GM12878 (cell line): ENCODE measurements at regions not wholly inside any gene's neighbourhood (a gene's known extent, or its start where the extent isn't known, plus 50 kb on each side); places are given as distances from the start of the nearest gene placed in this dataset.

ENCODE experiments used
- ATAC-seq: fragments of 200-7000 bp; cut with Tn5 transposase; 3 replicates; pipeline ENCODE4 v1.9.1; 2020; ENCODE audit warnings: mild to moderate bottlenecking, moderate library complexity
- BruUV-seq: library from RNA; stranded (reverse); fragments of 400-500 nt; replicated peaks from 2 replicates; lab custom pipeline; 2021; lab: Mats Ljungman, UMichigan
- CTCF ChIA-PET: fragments of 300-600 bp; sonication (Branson Sonifier 250); formaldehyde crosslinking; extraction: SDS; loops from one replicate; lab custom pipeline; 2021; ENCODE audit warnings: inconsistent platforms; lab: Yijun Ruan, JAX
- POLR2A ChIA-PET: fragments of 350-600 bp; formaldehyde crosslinking; extraction: SDS; loops from one replicate; lab custom pipeline; 2021; ENCODE audit warnings: inconsistent platforms; lab: Charles Lee
- RAD21 ChIA-PET: fragments of 300-600 bp; sonication (Branson Sonifier 250); formaldehyde crosslinking; loops from one replicate; lab custom pipeline; 2023; ENCODE audit warnings: antibody characterized with exemption; ENCODE audit not compliant: unreplicated experiment; lab: Charles Lee
- SMC1A ChIA-PET: fragments of 300-600 bp; sonication (Branson Sonifier 250); formaldehyde crosslinking; loops from one replicate; lab custom pipeline; 2023; ENCODE audit not compliant: unreplicated experiment, uncharacterized antibody; lab: Charles Lee
- DNase-seq: peaks from one replicate; pipeline ENCODE4 v3.0.0-alpha.2; 2011; ENCODE audit warnings: low read depth, low spot score
- FAIRE-seq: peaks from 3 replicates; lab custom pipeline; 2011; peaks lifted over from hg19 to GRCh38; lab: Jason Lieb, UNC
- H2AFZ ChIP-seq: 2 replicates; pipeline ENCODE4 v1.6.0; 2011; ENCODE audit warnings: low read depth, low read length, control low read depth; ENCODE audit not compliant: control insufficient read depth
- H3K27ac ChIP-seq: 2 replicates; pipeline ENCODE4 v1.5.1; 2011; ENCODE audit warnings: control low read depth; ENCODE audit not compliant: control insufficient read depth, insufficient read depth
- H3K27me3 ChIP-seq, 2 experiments: replicated peaks in 1 of 2; 2 replicates each; pipeline versions ENCODE4 v1.6.0 to v1.6.1; 2011; ENCODE audit warnings: low read length in 1 of 2; ENCODE audit not compliant: control insufficient read depth in 2 of 2, insufficient read depth in 2 of 2
- H3K36me3 ChIP-seq, 2 experiments: 2 replicates each; pipeline ENCODE4 v1.5.1; 2011; ENCODE audit warnings: low read length in 1 of 2; ENCODE audit not compliant: control insufficient read depth in 2 of 2, insufficient read depth in 2 of 2
- H3K4me1 ChIP-seq: 2 replicates; pipeline ENCODE4 v1.6.1; 2011; ENCODE audit warnings: mild to moderate bottlenecking, low read length, moderate library complexity, mixed read lengths; ENCODE audit not compliant: control insufficient read depth, insufficient read depth
- H3K4me2 ChIP-seq: 2 replicates; pipeline ENCODE4 v1.6.0; 2011; ENCODE audit warnings: control low read depth; ENCODE audit not compliant: control insufficient read depth, insufficient read depth
- H3K4me3 ChIP-seq: fragments of 200-600 bp; sonication (generic); 2 replicates; pipeline ENCODE4 v1.5.1; 2016
- H3K79me2 ChIP-seq: 2 replicates; pipeline ENCODE4 v1.6.0; 2011; ENCODE audit warnings: low read length; ENCODE audit not compliant: control insufficient read depth, insufficient read depth
- H3K9ac ChIP-seq: 2 replicates; pipeline ENCODE4 v1.8.0; 2011; ENCODE audit warnings: low read length, control low read depth, mixed read lengths; ENCODE audit not compliant: control insufficient read depth, insufficient read depth
- H3K9me3 ChIP-seq: replicated peaks from 3 replicates; pipeline ENCODE4 v1.5.1; 2011; ENCODE audit warnings: mild to moderate bottlenecking, low read length; ENCODE audit not compliant: control insufficient read depth, insufficient read depth
- H4K20me1 ChIP-seq: 2 replicates; pipeline ENCODE4 v1.6.0; 2011; ENCODE audit not compliant: control insufficient read depth, insufficient read depth
- BCLAF1 ChIP-seq: fragments of 450-650 bp; IDR thresholded peaks from 2 replicates; pipeline ENCODE4 v1.6.1; 2017; ENCODE audit warnings: antibody characterized with exemption, mild to moderate bottlenecking, moderate library complexity
- CHD1 ChIP-seq: IDR thresholded peaks from 2 replicates; pipeline ENCODE4 v1.6.1; 2012; ENCODE audit warnings: low read depth, low read length, improper control_type of control experiment
- CREB1 ChIP-seq: IDR thresholded peaks from 2 replicates; pipeline ENCODE4 v1.6.1; 2012; ENCODE audit warnings: low read depth, mild to moderate bottlenecking, inconsistent platforms
- EZH2 ChIP-seq: IDR thresholded peaks from 2 replicates; pipeline ENCODE4 v1.6.1; 2012; ENCODE audit warnings: low read depth, mild to moderate bottlenecking, control low read depth, inconsistent platforms, low read length, borderline replicate concordance; ENCODE audit not compliant: control insufficient read depth
- GABPA ChIP-seq: IDR thresholded peaks from 2 replicates; pipeline ENCODE4 v1.6.1; 2014; ENCODE audit warnings: antibody characterized with exemption, low read depth, mild to moderate bottlenecking, inconsistent platforms
- IRF5 ChIP-seq: fragments of 450-650 bp; IDR thresholded peaks from 2 replicates; pipeline ENCODE4 v1.6.1; 2017; ENCODE audit warnings: borderline replicate concordance
- MYB ChIP-seq: fragments of 150-350 bp; IDR thresholded peaks from 2 replicates; pipeline ENCODE4 v1.6.1; 2014; ENCODE audit warnings: mild to moderate bottlenecking, low read depth, low read length, borderline replicate concordance
- NFYA ChIP-seq: IDR thresholded peaks from 2 replicates; pipeline ENCODE4 v1.6.1; 2011; ENCODE audit warnings: low read depth, mild to moderate bottlenecking, low read length, improper control_type of control experiment, borderline replicate concordance
- NRF1 ChIP-seq: conservative IDR thresholded peaks from 2 replicates; pipeline ENCODE4 v1.6.1; 2011; ENCODE audit warnings: mild to moderate bottlenecking, low read depth, low read length, improper control_type of control experiment
- POLR2A ChIP-seq: IDR thresholded peaks from 2 replicates; pipeline ENCODE4 v1.6.1; 2011; ENCODE audit warnings: low read depth, mild to moderate bottlenecking, low read length
- POLR2AphosphoS5 ChIP-seq: IDR thresholded peaks from 2 replicates; pipeline ENCODE4 v1.6.1; 2011; ENCODE audit warnings: mild to moderate bottlenecking, low read length, inconsistent platforms
- SIN3A ChIP-seq: IDR thresholded peaks from 2 replicates; pipeline ENCODE4 v1.6.1; 2012; ENCODE audit warnings: low read depth, low read length, improper control_type of control experiment
- SMARCA5 ChIP-seq: fragments of 450-650 bp; IDR thresholded peaks from 2 replicates; pipeline ENCODE4 v1.6.1; 2017; ENCODE audit warnings: mild to moderate bottlenecking
- SPI1 ChIP-seq: IDR thresholded peaks from 2 replicates; pipeline ENCODE4 v1.6.1; 2011; ENCODE audit warnings: low read depth, mild to moderate bottlenecking, low read length, moderate library complexity, borderline replicate concordance; ENCODE audit not compliant: insufficient read depth
- TAF1 ChIP-seq: IDR thresholded peaks from 2 replicates; pipeline ENCODE4 v1.6.1; 2011; ENCODE audit warnings: mild to moderate bottlenecking, low read depth, low read length, borderline replicate concordance
- ZNF24 ChIP-seq: fragments of 450-650 bp; IDR thresholded peaks from 2 replicates; pipeline ENCODE4 v1.6.1; 2017; ENCODE audit warnings: antibody characterized with exemption, mild to moderate bottlenecking
- ZNF592 ChIP-seq: fragments of 450-650 bp; IDR thresholded peaks from 2 replicates; pipeline ENCODE4 v1.6.1; 2017; ENCODE audit warnings: mild to moderate bottlenecking, moderate library complexity
- WGBS: methylation state at CpG from one replicate; pipeline ENCODE4 v1.1.6; 2016; ENCODE audit warnings: low lambda C conversion rate; ENCODE audit not compliant: insufficient replicate concordance, insufficient coverage; ENCODE audit errors: missing lambda C conversion rate; 5-methylcytosine and 5-hydroxymethylcytosine counted together
- in situ Hi-C: fragments of 300-500 bp; cut with MboI; formaldehyde crosslinking; loops from 9 replicates; pipeline ENCODE4 v1.14.3; 2018; ENCODE audit warnings: mixed read lengths
- intact Hi-C: fragments of 100-400 bp; cut with micrococcal nuclease; formaldehyde crosslinking; loops from one replicate; pipeline ENCODE4 v1.14.2; 2022; ENCODE audit not compliant: unreplicated experiment

GRCh38 chr10:43852149-43852548 is 203.5 kb upstream of the ZNF32 start:
- H3K9me3 ChIP-seq = no peaks in the 10 kb centered on the region
- CTCF ChIA-PET = no interaction called here
- no peaks in the 10 kb centered on the region for H3K4me1 ChIP-seq
- in situ Hi-C loops (loop anchor here (25.0 kb wide), 2 partner anchors 90 to 365 kb away; no protein-coding TSS in a partner anchor), intact Hi-C loops (no loop called here)
- no peak overlapping the region for H3K4me3 ChIP-seq
- WGBS = 41% methylated on average over 9 of the region's 9 CpGs
- SMC1A ChIA-PET = no interaction called here
- H3K79me2 ChIP-seq = no peaks in the 10 kb centered on the region
- H3K27ac ChIP-seq = no peak overlapping the region
- RAD21 ChIA-PET = no interaction called here
- FAIRE-seq (no peak), DNase-seq (no peak), ATAC-seq (no peak)
- H4K20me1 ChIP-seq = no peaks in the 10 kb centered on the region
- no peaks in the 10 kb centered on the region for H3K27me3 ChIP-seq
- H3K36me3 ChIP-seq = no peaks in the 10 kb centered on the region
- no peak overlapping the region for H3K9ac ChIP-seq
- POLR2A ChIA-PET = no interaction called here
- no peak overlapping the region for H3K4me2 ChIP-seq
- BruUV-seq = no TSS peak
- H2AFZ ChIP-seq = no peak overlapping the region
- TF ChIP-seq ZNF592 = no peak
- TF ChIP-seq POLR2A = no peak
- TF ChIP-seq SPI1 = no peak
- TF ChIP-seq IRF5 = no peak
- TF ChIP-seq TAF1 = no peak
- no peak for TF ChIP-seq MYB
- no peak for TF ChIP-seq ZNF24
- no peak for TF ChIP-seq BCLAF1
- TF ChIP-seq POLR2AphosphoS5 = no peak
- TF ChIP-seq SMARCA5 = no peak
- no peak for TF ChIP-seq CREB1
- no peak for TF ChIP-seq GABPA
- TF ChIP-seq CHD1 = no peak
- no peak for TF ChIP-seq EZH2
- no peak for TF ChIP-seq SIN3A
- no peak for TF ChIP-seq NRF1
- no peak for TF ChIP-seq NFYA
